Stimulated activated CD4-positive, alpha-beta T cell treated with anti-CD3 and anti-CD28 coated beads, Interleukin-1b, Interleukin-23, amount 100 ng/mL, for 48 hours (primary cell): ENCODE measurements at regions not wholly inside any gene's neighbourhood (a gene's known extent, or its start where the extent isn't known, plus 50 kb on each side); places are given as distances from the start of the nearest gene placed in this dataset.
"Not testable (repeated sequence)": the region's sequence is repeated elsewhere in the genome, so short reads cannot be mapped to it uniquely, and the experiment has no call there.

Experiments used
- DNase-seq: peaks from one replicate; pipeline ENCODE4 v3.0.0-alpha.2; 2020

GRCh38 chr3:181925841-181926240 is 214.1 kb downstream of the SOX2 start:
- not testable (repeated sequence) for DNase-seq

- DNase-seq, result no peak
Observed at GRCh38 chr3:181929501-181929900, 217.8 kb downstream of the SOX2 start.

GRCh38 chr3:181930105-181930504 is 218.4 kb downstream of the SOX2 start:
- no peak for DNase-seq

GRCh38 chr3:181932039-181932438 is 220.3 kb downstream of the SOX2 start:
- DNase-seq, result no peak

- no peak for DNase-seq
Observed at GRCh38 chr3:181933052-181933618, 221.4 kb downstream of the SOX2 start.

- DNase-seq, result no peak
Observed at GRCh38 chr3:181935915-181936314, 224.2 kb downstream of the SOX2 start.

GRCh38 chr3:181936774-181937173 is 225.0 kb downstream of the SOX2 start:
- no peak for DNase-seq

GRCh38 chr3:181938580-181938979 is 226.9 kb downstream of the SOX2 start:
- DNase-seq, result not testable (repeated sequence)

GRCh38 chr3:181940703-181941102 is 229.0 kb downstream of the SOX2 start:
- no peak for DNase-seq

GRCh38 chr3:181941250-181941649 is 229.5 kb downstream of the SOX2 start:
- DNase-seq, result no peak

GRCh38 chr3:181943285-181943684 is 231.6 kb downstream of the SOX2 start:
- DNase-seq, result no peak

- DNase-seq, result no peak
Observed at GRCh38 chr3:181947606-181948005, 235.9 kb downstream of the SOX2 start.

GRCh38 chr3:181948286-181948685 is 236.6 kb downstream of the SOX2 start:
- no peak for DNase-seq

- no peak for DNase-seq
Observed at GRCh38 chr3:181952221-181952620, 240.5 kb downstream of the SOX2 start.

- DNase-seq, result no peak
Observed at GRCh38 chr3:181952929-181953328, 241.2 kb downstream of the SOX2 start.

- no peak for DNase-seq
Observed at GRCh38 chr3:181955566-181955965, 243.8 kb downstream of the SOX2 start.

GRCh38 chr3:181956122-181956521 is 244.4 kb downstream of the SOX2 start:
- DNase-seq, result no peak

GRCh38 chr3:181966393-181966792 is 254.7 kb downstream of the SOX2 start:
- no peak for DNase-seq

- no peak for DNase-seq
Observed at GRCh38 chr3:181969925-181970324, 258.2 kb downstream of the SOX2 start.

GRCh38 chr3:181971424-181971823 is 259.7 kb downstream of the SOX2 start:
- no peak for DNase-seq

GRCh38 chr3:181974198-181974597 is 262.5 kb downstream of the SOX2 start:
- DNase-seq, result no peak

GRCh38 chr3:181976526-181976925 is 264.8 kb downstream of the SOX2 start:
- DNase-seq, result no peak

GRCh38 chr3:181985386-181985785 is 273.7 kb downstream of the SOX2 start:
- no peak for DNase-seq

- DNase-seq, result no peak
Observed at GRCh38 chr3:181987736-181988135, 276.0 kb downstream of the SOX2 start.

- no peak for DNase-seq
Observed at GRCh38 chr3:181998828-181999227, 287.1 kb downstream of the SOX2 start.

GRCh38 chr3:181999314-181999713 is 287.6 kb downstream of the SOX2 start:
- DNase-seq, result no peak
